ENCODE measurements at regions not wholly inside any gene's neighbourhood (a gene's known extent, or its start where the extent isn't known, plus 50 kb on each side); places are given as distances from the start of the nearest gene placed in this dataset.
A peak's percentile ranks its signal among the peaks of the same experiment; 100 is the strongest.

DNA sequence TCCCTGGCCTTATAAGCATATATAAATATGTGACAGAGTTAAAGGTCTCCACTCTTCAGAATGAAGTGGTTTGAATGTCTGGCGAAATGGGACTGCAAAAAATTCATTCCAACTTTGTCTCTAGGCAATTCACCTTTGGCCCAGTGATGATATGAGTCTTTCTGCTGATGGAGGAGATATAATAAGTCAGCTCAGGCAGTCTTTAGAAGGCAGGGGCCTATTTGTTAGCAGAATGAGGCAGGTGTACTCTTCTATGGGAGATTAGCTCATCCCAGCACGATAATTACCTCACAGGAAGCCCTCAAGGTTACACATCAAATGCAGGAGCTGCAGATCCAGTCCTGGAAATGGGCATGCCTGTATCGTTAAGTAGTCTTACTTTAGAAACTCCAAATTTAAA lies 300.5 kb downstream of the NR2F1-AS1 start:
- H3K4me3 ChIP-seq: no peak overlapping the region
- no peaks in the 10 kb centered on the region for H3K27me3 ChIP-seq (ENCODE audit: insufficient read depth)
- no peaks in the 10 kb centered on the region; the same call in 2 of the 3 replicates for H3K36me3 Mint-ChIP-seq (ENCODE audit: low read depth)
- H3K4me1 Mint-ChIP-seq: no peaks in the 10 kb centered on the region
- no peaks in the 10 kb centered on the region for H3K9me2 ChIP-seq (ENCODE audit: insufficient read depth)
- peaks cover 2% of the 10 kb centered on the region for H3K27me3 Mint-ChIP-seq (ENCODE audit: insufficient read depth, low read depth, poor library complexity)
- H3K36me3 ChIP-seq (ENCODE audit: insufficient read depth): no peaks in the 10 kb centered on the region
- no peaks in the 10 kb centered on the region for H3F3A ChIP-seq (replicated peaks; ENCODE audit: low read depth)
- peak overlapping the region; percentile 25 for H2AFZ ChIP-seq
- no peak for ATAC-seq
- H3K4me1 ChIP-seq (ENCODE audit: insufficient read depth): no peaks in the 10 kb centered on the region
- no peak overlapping the region for H3K27ac Mint-ChIP-seq
- no peak overlapping the region for H3K4me2 ChIP-seq
- H3K4me3 Mint-ChIP-seq: no peak overlapping the region
- H3K27ac ChIP-seq (ENCODE audit: low read depth): no peak overlapping the region
- DNase-seq (ENCODE audit: low spot score): no peak
- no peaks in the 10 kb centered on the region for H3K79me2 ChIP-seq (replicated peaks; ENCODE audit: insufficient read depth)
- no peaks in the 10 kb centered on the region for H4K20me1 ChIP-seq (replicated peaks; ENCODE audit: insufficient read depth)
- TF ChIP-seq CREB1 (CRISPR knock-in tag; IDR thresholded peaks at IDR 0.05; ENCODE audit: low read depth): no peak
- no peaks in the 10 kb centered on the region for H3K9me3 Mint-ChIP-seq

DNA sequence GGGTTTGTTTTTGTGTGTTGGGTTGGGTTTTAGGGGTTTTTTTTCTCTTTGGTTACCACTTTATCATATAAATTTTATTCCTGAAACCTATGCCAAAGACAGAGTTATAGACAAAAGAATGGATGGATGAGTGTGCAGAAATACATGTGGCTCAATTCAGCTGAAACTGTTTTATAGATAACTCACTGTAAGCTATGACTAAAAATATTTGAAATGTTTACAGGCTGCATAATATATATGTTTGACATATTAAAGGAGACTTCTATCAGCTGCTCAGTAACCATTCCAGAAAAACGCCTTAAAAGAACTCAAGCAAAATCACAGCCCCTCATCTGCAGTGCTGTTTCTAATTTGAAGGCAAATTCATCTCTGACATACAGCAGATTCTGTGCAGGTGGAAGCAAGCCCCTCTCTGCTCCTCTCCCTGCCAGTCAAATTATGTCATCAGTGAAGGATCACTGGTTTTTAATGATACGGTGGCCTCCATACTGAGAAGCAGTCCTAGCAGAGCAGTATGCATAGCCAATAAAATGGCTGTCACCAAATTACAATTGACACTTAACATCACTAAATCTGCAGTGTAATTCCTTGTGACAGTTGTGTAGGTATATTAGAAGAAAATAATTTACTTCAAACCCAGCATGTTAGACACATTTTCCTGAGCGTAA lies 301.6 kb downstream of the NR2F1-AS1 start:
- no peak for DNase-seq (ENCODE audit: low spot score)
- H3K79me2 ChIP-seq (replicated peaks; ENCODE audit: insufficient read depth): no peaks in the 10 kb centered on the region
- H3K27ac ChIP-seq (ENCODE audit: low read depth): no peak overlapping the region
- no peaks in the 10 kb centered on the region for H4K20me1 ChIP-seq (replicated peaks; ENCODE audit: insufficient read depth)
- no peaks in the 10 kb centered on the region for H3K36me3 ChIP-seq (ENCODE audit: insufficient read depth)
- H3K4me1 ChIP-seq (ENCODE audit: insufficient read depth): peaks cover under 1% of the 10 kb centered on the region; the same call in 1 of the 2 replicates
- no peaks in the 10 kb centered on the region for H3K36me3 Mint-ChIP-seq (ENCODE audit: low read depth)
- no peak overlapping the region for H3K4me3 Mint-ChIP-seq
- no peaks in the 10 kb centered on the region for H3K9me2 ChIP-seq (ENCODE audit: insufficient read depth)
- H3K9me3 Mint-ChIP-seq: no peaks in the 10 kb centered on the region
- no peak overlapping the region for H2AFZ ChIP-seq
- H3K4me2 ChIP-seq: no peak overlapping the region
- no peak overlapping the region for H3K4me3 ChIP-seq
- no peak for ATAC-seq
- no peaks in the 10 kb centered on the region for H3K27me3 ChIP-seq (ENCODE audit: insufficient read depth)
- no peaks in the 10 kb centered on the region for H3F3A ChIP-seq (replicated peaks; ENCODE audit: low read depth)
- H3K27ac Mint-ChIP-seq: no peak overlapping the region
- H3K4me1 Mint-ChIP-seq: peaks cover 5% of the 10 kb centered on the region; the same call in 2 of the 3 replicates
- H3K27me3 Mint-ChIP-seq (ENCODE audit: insufficient read depth, low read depth, poor library complexity): peaks cover 2% of the 10 kb centered on the region
- TF ChIP-seq NANOG (IDR thresholded peaks at IDR 0.05; ENCODE audit: borderline replicate concordance): no peak
- TF ChIP-seq, protein P1, sequence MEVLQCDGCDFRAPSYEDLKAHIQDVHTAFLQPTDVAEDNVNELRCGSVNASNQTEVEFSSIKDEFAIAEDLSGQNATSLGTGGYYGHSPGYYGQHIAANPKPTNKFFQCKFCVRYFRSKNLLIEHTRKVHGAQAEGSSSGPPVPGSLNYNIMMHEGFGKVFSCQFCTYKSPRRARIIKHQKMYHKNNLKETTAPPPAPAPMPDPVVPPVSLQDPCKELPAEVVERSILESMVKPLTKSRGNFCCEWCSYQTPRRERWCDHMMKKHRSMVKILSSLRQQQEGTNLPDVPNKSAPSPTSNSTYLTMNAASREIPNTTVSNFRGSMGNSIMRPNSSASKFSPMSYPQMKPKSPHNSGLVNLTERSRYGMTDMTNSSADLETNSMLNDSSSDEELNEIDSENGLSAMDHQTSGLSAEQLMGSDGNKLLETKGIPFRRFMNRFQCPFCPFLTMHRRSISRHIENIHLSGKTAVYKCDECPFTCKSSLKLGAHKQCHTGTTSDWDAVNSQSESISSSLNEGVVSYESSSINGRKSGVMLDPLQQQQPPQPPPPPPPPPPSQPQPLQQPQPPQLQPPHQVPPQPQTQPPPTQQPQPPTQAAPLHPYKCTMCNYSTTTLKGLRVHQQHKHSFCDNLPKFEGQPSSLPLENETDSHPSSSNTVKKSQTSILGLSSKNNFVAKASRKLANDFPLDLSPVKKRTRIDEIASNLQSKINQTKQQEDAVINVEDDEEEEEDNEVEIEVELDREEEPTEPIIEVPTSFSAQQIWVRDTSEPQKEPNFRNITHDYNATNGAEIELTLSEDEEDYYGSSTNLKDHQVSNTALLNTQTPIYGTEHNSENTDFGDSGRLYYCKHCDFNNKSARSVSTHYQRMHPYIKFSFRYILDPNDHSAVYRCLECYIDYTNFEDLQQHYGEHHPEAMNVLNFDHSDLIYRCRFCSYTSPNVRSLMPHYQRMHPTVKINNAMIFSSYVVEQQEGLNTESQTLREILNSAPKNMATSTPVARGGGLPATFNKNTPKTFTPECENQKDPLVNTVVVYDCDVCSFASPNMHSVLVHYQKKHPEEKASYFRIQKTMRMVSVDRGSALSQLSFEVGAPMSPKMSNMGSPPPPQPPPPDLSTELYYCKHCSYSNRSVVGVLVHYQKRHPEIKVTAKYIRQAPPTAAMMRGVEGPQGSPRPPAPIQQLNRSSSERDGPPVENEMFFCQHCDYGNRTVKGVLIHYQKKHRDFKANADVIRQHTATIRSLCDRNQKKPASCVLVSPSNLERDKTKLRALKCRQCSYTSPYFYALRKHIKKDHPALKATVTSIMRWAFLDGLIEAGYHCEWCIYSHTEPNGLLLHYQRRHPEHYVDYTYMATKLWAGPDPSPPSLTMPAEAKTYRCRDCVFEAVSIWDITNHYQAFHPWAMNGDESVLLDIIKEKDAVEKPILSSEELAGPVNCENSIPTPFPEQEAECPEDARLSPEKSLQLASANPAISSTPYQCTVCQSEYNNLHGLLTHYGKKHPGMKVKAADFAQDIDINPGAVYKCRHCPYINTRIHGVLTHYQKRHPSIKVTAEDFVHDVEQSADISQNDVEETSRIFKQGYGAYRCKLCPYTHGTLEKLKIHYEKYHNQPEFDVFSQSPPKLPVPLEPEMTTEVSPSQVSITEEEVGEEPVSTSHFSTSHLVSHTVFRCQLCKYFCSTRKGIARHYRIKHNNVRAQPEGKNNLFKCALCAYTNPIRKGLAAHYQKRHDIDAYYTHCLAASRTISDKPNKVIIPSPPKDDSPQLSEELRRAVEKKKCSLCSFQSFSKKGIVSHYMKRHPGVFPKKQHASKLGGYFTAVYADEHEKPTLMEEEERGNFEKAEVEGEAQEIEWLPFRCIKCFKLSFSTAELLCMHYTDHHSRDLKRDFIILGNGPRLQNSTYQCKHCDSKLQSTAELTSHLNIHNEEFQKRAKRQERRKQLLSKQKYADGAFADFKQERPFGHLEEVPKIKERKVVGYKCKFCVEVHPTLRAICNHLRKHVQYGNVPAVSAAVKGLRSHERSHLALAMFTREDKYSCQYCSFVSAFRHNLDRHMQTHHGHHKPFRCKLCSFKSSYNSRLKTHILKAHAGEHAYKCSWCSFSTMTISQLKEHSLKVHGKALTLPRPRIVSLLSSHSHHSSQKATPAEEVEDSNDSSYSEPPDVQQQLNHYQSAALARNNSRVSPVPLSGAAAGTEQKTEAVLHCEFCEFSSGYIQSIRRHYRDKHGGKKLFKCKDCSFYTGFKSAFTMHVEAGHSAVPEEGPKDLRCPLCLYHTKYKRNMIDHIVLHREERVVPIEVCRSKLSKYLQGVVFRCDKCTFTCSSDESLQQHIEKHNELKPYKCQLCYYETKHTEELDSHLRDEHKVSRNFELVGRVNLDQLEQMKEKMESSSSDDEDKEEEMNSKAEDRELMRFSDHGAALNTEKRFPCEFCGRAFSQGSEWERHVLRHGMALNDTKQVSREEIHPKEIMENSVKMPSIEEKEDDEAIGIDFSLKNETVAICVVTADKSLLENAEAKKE (CRISPR knock-in tag; IDR thresholded peaks at IDR 0.05): no peak
- TF ChIP-seq STAT1 (IDR thresholded peaks at IDR 0.05; ENCODE audit: unreplicated experiment): no peak
- TF ChIP-seq POLR2AphosphoS5 (IDR thresholded peaks at IDR 0.05; ENCODE audit: low read depth): no peak
- no peak for TF ChIP-seq ZNF331 (CRISPR knock-in tag; IDR thresholded peaks at IDR 0.05; ENCODE audit: low read depth)
- no peak for TF ChIP-seq EZH2phosphoT487 (IDR thresholded peaks at IDR 0.05; ENCODE audit: unreplicated experiment)
- no peak for TF ChIP-seq EZH2 (IDR thresholded peaks at IDR 0.05; ENCODE audit: low read depth, unreplicated experiment)
- TF ChIP-seq, protein P2, sequence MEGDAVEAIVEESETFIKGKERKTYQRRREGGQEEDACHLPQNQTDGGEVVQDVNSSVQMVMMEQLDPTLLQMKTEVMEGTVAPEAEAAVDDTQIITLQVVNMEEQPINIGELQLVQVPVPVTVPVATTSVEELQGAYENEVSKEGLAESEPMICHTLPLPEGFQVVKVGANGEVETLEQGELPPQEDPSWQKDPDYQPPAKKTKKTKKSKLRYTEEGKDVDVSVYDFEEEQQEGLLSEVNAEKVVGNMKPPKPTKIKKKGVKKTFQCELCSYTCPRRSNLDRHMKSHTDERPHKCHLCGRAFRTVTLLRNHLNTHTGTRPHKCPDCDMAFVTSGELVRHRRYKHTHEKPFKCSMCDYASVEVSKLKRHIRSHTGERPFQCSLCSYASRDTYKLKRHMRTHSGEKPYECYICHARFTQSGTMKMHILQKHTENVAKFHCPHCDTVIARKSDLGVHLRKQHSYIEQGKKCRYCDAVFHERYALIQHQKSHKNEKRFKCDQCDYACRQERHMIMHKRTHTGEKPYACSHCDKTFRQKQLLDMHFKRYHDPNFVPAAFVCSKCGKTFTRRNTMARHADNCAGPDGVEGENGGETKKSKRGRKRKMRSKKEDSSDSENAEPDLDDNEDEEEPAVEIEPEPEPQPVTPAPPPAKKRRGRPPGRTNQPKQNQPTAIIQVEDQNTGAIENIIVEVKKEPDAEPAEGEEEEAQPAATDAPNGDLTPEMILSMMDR (conservative IDR thresholded peaks at IDR 0.05; ENCODE audit: low read depth in 2 of 2): no peak
- no peak for TF ChIP-seq JUNB (IDR thresholded peaks at IDR 0.05; ENCODE audit: unreplicated experiment)
- TF ChIP-seq, protein P3, sequence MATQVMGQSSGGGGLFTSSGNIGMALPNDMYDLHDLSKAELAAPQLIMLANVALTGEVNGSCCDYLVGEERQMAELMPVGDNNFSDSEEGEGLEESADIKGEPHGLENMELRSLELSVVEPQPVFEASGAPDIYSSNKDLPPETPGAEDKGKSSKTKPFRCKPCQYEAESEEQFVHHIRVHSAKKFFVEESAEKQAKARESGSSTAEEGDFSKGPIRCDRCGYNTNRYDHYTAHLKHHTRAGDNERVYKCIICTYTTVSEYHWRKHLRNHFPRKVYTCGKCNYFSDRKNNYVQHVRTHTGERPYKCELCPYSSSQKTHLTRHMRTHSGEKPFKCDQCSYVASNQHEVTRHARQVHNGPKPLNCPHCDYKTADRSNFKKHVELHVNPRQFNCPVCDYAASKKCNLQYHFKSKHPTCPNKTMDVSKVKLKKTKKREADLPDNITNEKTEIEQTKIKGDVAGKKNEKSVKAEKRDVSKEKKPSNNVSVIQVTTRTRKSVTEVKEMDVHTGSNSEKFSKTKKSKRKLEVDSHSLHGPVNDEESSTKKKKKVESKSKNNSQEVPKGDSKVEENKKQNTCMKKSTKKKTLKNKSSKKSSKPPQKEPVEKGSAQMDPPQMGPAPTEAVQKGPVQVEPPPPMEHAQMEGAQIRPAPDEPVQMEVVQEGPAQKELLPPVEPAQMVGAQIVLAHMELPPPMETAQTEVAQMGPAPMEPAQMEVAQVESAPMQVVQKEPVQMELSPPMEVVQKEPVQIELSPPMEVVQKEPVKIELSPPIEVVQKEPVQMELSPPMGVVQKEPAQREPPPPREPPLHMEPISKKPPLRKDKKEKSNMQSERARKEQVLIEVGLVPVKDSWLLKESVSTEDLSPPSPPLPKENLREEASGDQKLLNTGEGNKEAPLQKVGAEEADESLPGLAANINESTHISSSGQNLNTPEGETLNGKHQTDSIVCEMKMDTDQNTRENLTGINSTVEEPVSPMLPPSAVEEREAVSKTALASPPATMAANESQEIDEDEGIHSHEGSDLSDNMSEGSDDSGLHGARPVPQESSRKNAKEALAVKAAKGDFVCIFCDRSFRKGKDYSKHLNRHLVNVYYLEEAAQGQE (IDR thresholded peaks at IDR 0.05; ENCODE audit: unreplicated experiment): no peak

Measured in GM23338 (cell line).